ENCODE measurements at regions not wholly inside any gene's neighbourhood (a gene's known extent, or its start where the extent isn't known, plus 50 kb on each side); places are given as distances from the start of the nearest gene placed in this dataset.

DNA sequence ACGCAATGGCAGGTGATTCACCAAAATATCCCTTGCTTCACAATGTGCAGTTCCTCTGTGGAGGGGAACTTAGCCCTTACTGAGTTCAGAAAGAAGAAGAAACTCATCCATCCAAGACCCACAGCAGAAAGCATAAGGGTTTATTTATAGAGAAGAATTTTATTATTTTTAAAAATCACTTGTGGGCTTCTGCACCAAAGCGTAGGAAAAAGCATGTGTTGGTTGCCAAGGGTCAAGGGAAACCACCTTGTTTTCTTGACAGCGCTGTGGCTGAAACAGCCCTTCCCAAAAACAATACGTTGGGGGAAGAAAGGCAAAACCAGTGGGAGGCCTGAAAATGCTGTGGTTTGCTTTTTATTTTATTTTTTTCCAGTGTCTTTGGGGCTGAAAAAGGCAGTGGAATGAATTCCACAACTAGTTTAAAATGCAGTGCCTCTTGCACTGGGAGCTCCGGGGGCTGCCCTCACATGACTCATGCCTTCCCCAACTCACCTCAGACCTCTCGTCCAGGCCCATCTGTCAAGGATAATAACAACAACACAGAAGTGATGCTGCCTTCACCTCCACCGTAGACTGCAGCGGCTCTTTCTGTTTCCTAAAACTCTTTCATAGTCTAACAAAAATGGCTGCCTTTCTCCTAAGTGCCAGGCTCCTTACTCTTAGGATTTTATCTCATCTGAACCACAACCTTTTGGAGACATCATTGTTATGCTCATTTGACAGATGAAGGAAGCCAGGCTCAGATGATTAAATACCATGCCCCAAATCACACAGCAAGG lies 224.2 kb upstream of the JUN start:
- DNase-seq = no peak

DNA sequence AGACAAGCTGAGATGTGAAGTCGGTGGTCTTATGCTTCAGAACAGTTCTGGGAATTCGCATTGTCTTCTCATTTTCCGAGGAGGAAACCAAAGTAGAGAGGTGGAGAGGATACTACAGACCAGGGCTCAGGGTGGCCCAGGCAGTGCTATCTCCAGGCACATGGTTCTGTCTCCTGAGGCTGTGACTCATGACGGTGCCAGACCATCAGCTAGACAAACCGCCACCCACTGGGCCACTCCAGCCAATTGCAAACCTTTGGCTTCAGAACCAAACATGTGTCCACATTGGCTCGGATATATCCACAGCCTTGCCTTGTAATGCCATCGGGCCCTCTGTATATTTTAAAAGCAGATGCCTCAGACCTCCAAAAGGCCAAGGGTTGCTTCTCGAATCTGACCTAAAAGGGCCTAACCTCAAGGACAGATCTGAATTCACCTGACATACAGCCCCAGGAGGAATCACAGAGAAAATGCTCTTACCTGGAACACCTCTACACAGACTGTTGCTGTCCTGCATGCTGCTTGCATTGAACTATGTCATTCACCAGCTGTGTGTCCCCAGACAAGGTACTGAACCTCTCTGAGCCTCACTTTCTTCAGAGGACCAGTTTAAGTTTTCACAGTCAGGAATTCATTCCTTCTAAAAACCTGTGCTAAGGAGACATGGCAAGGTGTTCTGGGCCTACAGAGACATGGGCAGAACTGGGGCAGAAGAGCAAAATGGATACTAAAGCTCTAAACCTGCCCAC lies 224.9 kb upstream of the JUN start:
- no peak for DNase-seq

DNA sequence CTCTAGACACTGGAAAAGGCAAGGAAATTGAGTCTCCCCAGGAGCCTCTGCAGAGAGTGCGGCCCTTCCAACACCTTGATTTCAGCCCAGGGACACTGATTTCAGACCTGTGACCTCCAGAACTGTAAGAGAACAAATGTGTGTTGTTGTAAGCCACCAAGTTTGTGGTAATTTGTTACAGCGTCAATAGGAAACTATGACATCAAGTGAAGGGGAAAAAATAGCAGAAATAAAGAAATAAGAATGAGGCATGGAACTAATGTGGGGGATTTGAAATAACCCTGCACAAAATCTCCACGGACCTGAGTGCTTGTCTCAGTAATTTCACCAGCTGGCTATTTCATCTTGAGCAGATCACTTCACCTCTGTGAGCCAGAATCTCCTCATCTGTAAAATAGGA lies 227.8 kb upstream of the JUN start:
- DNase-seq = no peak

DNA sequence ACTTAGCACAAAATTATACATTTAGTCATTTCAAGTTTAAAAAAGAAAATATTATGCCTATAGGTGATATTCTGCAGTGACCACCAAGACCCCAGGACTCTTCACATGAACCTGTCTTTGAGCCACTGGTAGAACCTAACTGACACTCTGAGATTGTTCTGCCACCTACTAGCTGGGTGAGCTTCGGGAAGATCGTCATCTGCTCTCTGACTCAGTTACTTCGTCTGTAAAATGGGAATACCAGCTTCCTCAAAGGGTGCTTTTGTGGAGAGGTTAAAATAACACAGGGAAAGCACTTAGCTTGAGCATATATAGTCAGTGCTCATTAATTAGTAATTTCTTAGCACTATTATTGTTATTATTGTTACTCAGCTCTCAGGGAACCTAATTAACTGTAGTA lies 228.5 kb upstream of the JUN start:
- no peak for DNase-seq

DNA sequence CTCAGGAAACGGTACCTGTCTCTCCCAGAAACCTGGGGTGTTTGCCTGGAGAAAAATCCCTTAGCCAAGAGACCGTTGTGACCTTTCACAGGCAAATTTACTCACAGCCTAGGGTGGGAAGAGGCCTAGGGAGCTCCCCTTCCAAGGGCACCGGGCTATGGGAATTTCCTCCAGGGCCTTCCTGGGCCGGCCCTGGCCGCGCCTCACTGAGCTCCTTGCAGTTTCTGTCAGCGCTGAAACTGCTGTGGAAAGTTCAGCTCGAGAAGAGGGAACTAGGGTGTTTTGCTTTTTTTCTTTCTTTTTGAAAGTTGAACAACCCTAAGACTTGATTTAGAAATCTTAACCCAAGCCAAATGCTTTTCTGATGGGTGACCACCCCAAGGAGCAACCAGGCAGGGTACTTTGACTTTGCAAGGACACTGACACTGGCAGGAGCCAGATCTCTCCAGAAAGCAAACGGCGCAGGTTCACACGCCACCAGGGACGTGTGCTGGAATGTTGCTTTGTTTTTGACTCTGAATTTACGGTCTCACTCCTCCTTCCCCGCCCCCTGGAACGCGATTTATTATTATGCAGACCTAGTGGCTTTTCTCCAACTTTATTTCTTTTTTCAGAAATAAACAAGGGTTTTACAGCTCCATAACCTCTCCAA lies 229.6 kb upstream of the JUN start:
- DNase-seq = no peak

DNA sequence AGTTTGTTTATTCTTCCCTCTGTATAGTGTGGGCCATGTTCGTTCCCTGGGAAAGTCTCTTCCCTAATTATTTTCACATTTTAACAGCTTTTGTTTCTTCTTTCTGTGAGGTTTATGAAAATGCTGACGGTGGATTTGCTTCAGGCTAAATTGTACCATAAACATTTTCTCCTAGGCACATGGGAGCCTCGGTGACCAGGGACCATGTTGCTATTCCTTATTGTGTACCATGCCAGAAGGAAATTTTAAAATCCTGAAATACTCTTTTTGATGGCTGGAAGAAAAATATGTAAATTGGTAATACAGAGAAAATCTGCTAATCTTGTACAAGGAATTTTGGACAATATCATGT lies 230.1 kb upstream of the JUN start:
- DNase-seq = no peak

DNA sequence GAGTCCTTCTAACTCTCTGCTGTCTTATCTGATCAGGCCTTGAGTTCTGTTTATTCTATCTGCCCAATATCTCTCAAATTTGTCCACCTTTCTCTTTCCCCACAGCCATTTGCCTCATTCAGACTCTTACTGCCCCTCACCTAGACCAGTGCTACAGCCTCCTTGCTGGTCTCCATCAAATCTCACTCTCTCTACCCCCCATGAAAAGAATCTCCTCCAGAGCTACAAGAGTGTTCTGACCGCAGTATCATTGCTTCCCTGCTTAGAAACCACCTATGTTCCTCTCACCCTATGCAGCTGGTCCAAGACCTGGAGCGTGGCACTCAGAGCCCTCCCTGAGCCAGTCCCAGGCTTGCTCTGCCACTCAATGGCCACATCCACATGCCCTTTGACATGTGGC lies 231.0 kb upstream of the JUN start:
- no peak for DNase-seq

DNA sequence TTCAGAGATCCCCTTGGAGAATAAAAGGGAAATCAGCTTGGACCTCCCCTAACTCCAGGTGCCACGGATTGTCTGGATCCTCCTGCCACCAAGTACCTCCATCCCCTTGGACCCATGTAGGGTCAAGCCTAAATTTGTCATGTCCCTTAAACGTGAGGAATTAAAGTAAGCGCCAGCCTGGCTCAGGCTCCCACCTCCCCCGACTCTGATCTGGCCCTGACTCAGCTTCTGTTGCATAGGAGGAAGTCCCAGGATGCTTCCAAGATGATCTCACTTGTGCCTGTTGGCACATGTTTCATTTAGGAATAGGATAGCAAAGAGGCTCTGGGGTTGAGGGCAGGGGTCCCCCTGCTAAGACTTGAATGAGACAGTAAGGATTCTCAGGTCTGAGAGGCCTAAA lies 231.9 kb upstream of the JUN start:
- DNase-seq = no peak

DNA sequence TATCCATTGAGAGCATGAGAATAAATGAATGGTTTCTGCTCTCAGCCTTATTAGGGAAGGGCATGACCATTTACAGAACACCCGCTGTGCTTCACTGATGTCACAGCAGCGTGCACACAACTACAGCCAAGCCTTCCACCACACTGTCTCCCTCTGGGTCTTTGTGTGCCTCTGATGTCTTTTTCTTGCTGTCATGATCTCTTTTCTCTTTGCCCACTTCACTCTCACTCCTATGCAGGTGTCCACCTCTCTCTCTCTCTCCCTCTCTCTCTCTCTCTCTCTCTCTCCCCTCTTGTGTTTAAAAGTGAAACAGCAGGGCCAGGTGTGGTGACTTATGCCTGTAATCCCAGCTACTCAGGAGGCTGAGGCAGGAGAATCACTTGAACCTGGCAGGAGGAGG lies 232.5 kb upstream of the JUN start:
- no peak for DNase-seq

DNA sequence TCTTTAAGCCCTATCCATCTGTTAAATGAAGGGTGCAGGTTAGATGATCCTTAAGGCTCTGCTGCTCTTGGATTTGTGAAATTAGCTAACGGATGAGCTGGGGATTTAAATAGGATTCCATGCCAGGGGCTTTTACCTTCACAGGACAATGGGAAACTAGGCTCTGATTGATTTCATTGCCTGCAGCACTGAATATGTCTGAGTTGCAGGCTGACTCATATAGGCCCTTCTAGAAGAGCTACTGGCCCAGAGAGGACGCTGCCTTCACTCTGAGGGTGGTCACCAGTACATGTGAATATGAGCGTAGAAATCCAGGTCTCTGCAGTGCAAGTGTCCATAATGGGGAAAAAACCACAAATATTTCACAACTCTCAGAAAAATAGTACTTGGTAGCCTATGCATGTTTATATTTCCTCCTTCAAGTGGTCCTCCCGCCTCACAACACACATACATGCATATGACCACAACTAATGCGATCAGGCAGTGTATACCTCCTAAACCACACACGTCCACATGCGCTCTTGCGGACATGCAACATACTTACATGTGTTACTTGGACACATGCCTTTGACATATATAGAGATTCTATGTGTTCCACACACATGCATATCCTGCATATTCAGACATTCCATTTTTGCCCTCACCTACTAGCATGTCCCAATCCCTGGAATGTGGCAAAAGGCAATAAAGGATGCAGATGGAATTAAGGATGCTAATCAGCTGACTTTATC lies 233.8 kb upstream of the JUN start:
- DNase-seq = no peak

DNA sequence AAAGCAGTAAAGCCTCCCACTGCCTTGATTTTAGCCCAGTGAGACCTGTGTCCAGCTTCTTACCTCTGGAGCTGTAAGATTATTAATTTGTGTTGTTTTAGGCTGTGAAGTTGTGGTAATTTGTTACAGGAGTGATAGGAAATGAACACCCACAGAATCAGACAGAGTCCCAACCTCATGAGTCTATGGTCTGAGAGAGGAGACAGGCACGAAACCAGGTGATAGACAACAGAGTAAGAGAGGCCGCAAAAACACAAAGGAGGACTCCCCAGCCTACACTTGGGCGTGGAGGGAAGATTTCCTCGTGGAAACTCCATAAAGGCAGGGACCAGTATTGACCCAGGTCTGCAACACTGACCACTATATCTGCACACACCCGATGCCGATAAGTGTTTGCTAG lies 234.6 kb upstream of the JUN start:
- no peak for DNase-seq

DNA sequence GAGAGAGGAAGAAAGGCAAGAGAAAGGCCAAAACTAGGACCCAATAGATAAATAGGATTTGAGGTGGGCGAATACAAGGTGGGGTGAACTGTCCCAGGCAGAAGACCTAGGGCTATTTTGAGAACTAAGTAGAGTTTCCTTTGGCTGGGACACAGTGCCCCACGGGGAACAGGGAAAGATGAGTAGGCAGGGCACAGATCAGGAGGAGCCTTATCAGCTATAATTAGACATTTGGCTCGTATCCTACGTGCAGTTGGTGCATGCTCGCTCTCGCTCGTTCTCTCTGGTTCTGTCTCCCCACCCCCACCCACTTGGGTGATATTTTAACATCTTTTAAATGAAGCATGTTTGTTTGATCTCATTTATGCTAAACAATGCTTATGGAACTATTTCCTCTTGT lies 235.0 kb upstream of the JUN start:
- DNase-seq = no peak

DNA sequence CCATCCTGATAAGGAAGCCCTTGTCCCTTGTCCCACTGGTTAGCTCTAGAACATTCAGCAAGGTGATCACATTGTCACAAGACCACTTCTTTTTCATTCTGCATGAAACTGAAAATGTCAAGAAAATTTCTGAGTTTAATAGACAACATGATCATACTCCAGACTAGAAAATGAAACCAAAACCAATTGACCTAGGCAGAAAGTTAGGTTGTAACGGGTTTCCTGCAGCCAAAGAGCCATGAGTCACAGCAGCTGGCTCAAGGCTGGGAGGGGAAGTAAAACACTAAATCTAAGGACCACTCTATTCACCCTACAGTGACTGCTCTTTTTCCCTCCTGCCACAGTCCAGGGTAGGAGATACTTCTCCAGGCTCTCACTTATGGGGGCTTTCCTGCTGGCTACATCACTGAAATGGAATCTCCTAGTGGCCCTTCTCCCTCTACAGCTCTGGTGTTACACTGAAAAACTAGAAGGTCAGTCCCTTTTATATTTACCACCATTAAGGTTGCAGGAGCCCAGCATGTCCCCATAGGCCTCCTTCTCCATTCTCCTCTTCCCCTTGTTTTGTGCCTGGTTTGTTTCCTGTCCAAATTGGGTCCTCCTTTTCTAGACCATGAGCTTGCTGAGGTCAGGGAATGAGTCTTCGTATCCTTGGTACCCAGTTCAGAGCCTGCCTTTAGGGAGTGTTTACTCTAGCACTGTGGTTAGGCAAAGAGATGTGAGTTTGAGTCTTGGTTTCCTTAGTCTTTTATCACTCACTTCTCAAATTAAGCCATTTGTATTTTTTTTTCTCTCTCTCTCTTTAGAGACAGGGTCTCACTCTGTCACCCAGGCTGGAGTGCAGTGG lies 236.5 kb upstream of the JUN start:
- peak; percentile 54 for DNase-seq

DNA sequence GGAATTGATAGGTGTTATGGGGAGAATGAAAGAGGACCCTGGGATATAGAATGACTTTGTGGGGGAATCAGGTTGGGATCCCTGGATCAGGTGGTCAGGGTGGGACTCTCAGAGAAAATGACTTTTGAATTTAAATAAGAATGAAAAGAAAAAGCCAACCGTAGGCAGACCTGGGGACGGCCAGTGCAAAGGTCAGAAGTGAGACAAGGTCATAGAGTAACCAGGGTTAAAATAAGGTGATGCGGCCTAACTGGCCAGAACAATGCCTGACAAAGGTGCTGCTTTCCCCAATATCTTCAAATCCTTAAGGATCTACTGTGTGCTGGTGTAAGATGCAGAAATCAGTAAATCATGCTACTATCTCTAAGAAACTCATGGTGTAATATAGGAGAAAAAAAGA lies 238.4 kb upstream of the JUN start:
- no peak for DNase-seq

DNA sequence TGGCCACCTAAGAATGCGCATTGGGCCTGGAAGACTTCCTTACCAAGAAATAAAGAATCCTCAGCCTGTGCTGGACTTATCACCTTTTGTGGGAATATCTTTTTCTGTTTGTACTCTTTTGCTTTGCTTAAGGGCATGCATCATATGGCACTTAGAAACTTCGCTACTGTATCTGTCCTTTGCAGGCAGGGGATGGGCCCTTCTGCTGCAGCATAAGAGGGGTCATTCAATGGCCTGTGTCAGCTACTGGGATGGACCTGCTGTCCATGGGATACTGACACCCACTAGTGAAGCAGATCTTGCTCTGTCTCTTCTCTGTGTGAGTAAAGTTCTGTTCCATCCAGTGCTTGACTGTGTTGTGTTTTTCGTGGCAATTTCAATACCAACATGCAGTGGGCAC lies 239.0 kb upstream of the JUN start:
- no peak for DNase-seq

DNA sequence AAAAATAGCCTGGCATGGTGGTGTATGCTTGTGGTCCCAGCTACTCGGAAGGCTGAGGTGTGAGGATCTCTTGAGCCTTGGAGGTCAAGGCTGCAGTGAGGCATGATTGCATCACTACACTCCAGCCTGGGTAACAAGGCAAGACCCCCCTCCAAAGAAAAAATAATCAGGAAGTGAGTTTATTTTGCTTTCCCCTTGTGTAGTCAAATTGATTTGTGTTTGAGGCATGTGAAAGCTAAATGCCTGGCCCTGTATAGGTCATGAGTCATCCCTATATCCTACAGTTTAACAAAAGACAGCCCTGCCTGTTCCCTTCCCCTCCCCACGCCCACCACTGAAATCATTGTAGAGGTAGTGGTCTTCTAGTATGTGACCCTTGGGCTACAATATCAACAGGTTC lies 241.4 kb upstream of the JUN start:
- DNase-seq = no peak

DNA sequence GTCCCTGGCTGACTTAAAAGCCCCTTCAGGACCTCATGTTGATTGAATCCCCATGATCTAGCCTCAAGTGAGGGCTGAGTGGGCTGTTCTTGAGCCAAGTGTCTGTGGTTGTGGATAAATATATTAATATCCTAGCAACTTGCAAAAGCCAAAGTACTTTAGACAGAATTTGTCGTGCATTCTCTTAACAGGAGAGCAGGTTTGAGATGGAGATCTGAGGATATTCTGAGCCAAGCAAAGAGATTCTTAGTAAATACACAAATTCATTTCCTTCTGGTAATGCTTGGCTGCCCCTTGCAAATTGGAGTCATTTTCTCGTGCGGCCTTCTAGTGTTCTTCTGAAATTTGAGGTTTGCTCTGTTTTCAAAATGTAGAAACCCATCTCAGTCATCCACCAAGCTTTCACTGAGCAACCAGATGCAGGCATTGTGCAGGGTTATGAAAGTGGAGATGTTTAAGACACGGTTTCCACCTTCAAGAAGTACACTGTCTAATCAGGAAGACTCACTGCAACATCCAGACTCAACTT lies 242.1 kb upstream of the JUN start:
- no peak for DNase-seq

DNA sequence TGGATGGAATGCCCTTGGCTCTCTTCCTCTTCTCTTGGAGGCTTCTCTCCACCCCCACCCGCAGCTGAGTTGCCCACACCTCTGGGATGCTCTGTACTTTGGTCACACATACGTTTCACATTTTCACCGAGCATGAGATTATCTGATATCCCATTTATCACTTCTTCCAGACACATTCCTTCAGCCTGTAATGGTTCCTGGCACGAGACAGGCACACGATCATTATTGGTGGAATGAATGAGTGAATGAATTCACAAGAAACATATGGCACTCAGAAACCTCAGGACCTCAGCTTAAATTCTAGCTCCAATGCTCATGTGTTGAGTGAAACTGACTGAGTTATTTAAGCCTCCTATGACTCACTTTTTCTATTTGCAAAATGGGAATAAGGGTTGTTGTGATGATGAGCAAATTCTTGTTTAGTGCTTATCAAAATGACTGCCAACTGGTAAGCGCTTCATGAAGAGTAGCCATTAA lies 242.7 kb upstream of the JUN start:
- no peak for DNase-seq

DNA sequence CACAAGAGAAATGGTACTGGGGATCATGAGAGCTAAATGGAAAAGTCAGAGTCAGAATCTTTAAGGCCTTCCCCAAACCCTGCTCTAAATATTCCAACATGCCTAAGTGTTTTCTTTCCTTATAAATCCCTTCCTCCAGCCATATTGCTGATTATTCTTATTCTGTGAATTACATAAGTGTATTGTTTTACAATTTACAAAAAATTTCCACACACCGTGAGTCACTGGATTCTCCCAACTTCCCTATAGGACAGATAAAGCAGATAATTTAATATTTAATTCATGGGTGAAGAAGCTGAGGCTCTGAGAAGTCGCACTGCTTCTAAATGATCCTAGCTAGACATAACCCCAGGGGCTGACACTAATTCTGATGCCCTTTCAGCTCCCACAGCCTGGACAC lies 243.3 kb upstream of the JUN start:
- DNase-seq = no peak

DNA sequence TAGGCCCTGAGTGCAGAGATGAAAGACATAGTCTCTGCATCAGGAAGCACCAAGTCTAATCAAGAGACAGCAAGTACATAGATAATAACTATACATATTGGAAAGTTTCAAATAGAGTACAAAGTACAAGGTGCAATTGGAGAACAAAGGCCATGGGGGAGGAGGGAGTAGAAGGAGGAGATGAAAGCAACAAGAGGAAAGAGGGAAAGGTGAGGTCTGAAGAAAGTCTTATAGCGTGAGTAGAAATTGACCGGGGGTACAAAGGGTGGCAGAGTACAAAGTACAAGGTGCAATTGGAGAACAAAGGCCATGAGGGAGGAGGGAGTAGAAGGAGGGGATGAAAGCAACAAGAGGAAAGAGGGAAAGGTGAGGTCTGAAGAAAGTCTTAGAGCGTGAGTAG lies 244.2 kb upstream of the JUN start:
- DNase-seq = no peak

DNA sequence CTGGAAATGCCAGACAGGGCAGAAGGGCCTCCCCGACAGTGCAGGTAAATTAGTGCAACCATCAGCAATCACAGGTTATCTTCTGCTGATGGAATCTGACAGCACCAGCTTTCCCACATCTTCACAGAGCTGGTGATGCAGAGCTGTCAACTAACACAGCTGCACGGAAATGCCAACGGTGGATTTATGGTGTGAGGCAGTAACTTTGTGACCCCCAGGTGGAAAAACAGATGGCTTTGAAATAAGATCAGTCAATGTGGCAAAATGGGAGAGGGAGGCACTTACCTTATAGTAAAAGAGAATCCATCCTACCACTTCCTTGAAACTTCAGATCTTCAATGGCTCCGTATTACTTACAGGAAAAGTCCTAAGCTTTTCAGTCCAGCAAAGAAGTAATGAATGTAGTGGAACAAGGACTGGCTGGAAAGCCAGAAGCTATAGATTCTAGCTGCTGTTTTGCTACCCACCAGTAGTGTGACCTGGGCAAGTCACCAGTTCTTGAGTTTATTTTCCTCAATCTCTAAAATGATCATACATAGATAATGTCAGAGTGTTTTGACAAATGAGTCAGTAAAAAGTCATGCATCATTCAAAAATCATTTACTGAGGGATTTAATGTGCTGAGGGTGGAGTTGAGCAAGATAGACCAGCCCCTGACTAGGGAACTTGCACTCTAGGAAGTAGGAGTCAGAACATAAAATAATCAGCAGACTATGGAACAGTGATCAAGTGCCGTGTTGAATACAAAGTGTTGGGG lies 245.7 kb upstream of the JUN start:
- no peak for DNase-seq

DNA sequence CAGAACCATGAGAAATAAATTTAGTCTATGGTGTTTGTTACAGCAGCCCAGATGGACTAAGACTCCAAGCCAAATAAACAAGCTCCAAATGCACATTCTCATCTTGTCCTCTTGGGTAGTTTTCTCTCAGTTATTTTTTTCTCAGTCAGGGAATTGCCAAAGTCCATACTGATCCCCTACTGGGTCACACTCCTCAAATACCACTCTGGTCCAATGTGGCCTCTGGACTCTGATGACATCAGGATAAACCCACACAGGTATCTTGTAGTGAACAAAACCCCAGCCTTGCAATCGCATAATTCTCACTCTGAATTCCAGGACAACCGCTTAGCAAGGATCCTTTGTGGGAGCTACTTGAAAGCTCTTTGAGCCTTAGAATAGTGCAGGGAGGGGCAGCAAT lies 248.4 kb upstream of the JUN start:
- DNase-seq = no peak

Measured in NK-92 treated with Interleukin-12 subunit alpha and Interleukin-12 subunit beta, amount 100 ng/mL, for 24 hours (cell line).